C4-2B (cell line): ENCODE measurements at regions not wholly inside any gene's neighbourhood (a gene's known extent, or its start where the extent isn't known, plus 50 kb on each side); places are given as distances from the start of the nearest gene placed in this dataset.

ENCODE experiments used
- CTCF ChIP-seq: fragments of 450-650 bp; conservative IDR thresholded peaks from 2 replicates; pipeline ENCODE4 v1.5.1; 2017; ENCODE audit warnings: mild to moderate bottlenecking
- ZFX ChIP-seq: fragments of 450-650 bp; IDR thresholded peaks from 2 replicates; pipeline ENCODE4 v1.6.1; 2017

DNA sequence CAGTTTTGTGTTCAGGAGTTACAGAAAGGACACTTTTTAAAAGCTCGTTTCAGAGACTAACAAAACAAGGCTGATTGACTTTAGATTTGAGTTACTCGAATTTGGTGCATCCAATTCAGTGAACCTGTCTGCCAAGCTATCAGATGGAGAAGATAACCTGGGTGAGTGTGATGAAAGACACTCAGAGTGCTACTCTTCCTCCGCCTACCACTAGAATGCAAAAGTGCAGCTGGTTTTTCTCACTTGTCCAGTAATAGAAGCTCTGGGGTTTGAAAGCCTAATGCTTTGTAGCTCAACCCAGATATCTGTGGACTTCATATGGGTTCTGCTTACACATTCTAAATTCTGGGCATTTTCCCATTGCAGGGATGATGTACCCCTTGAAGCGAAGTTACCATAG lies 82.8 kb upstream of the NPY start:
- no peak for TF ChIP-seq CTCF
- TF ChIP-seq ZFX: no peak
